ENCODE measurements at regions not wholly inside any gene's neighbourhood (a gene's known extent, or its start where the extent isn't known, plus 50 kb on each side); places are given as distances from the start of the nearest gene placed in this dataset.

DNA sequence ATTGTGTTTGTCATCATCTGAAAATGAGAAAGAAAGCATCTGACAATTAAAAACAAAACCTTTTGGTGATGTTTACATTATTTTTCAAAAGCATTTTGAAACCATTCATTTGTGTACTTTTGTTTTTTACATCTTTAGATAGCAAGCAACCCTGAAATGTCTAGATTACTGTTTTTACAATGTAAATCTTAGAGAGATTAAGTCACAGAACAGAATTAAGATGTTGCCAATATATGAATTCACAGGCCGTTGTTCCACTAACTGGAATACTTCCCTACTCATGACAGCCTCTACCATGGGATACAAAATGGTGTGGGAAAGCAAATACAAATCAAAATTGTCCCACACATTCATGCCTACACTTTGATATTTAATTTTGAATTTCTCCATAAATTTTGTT lies 480.0 kb upstream of the ZEB2 start:
- Mint-ChIP-seq H3K4me3 (ENCODE audit: unreplicated experiment) (no peak overlapping the region), H3K9me3 (ENCODE audit: low read depth) (no peaks in the 10 kb centered on the region), H3K27me3 (ENCODE audit: low read depth) (no peaks in the 10 kb centered on the region), H3K4me1 (ENCODE audit: low read depth) (peaks cover 40% of the 10 kb centered on the region), H3K36me3 (ENCODE audit: low read depth) (no peaks in the 10 kb centered on the region), H3K27ac (ENCODE audit: unreplicated experiment) (no peak overlapping the region)
- TF ChIP-seq, protein P1, sequence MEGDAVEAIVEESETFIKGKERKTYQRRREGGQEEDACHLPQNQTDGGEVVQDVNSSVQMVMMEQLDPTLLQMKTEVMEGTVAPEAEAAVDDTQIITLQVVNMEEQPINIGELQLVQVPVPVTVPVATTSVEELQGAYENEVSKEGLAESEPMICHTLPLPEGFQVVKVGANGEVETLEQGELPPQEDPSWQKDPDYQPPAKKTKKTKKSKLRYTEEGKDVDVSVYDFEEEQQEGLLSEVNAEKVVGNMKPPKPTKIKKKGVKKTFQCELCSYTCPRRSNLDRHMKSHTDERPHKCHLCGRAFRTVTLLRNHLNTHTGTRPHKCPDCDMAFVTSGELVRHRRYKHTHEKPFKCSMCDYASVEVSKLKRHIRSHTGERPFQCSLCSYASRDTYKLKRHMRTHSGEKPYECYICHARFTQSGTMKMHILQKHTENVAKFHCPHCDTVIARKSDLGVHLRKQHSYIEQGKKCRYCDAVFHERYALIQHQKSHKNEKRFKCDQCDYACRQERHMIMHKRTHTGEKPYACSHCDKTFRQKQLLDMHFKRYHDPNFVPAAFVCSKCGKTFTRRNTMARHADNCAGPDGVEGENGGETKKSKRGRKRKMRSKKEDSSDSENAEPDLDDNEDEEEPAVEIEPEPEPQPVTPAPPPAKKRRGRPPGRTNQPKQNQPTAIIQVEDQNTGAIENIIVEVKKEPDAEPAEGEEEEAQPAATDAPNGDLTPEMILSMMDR (IDR thresholded peaks at IDR 0.05): no peak
- DNase-seq (ENCODE audit: low spot score): no peak

DNA sequence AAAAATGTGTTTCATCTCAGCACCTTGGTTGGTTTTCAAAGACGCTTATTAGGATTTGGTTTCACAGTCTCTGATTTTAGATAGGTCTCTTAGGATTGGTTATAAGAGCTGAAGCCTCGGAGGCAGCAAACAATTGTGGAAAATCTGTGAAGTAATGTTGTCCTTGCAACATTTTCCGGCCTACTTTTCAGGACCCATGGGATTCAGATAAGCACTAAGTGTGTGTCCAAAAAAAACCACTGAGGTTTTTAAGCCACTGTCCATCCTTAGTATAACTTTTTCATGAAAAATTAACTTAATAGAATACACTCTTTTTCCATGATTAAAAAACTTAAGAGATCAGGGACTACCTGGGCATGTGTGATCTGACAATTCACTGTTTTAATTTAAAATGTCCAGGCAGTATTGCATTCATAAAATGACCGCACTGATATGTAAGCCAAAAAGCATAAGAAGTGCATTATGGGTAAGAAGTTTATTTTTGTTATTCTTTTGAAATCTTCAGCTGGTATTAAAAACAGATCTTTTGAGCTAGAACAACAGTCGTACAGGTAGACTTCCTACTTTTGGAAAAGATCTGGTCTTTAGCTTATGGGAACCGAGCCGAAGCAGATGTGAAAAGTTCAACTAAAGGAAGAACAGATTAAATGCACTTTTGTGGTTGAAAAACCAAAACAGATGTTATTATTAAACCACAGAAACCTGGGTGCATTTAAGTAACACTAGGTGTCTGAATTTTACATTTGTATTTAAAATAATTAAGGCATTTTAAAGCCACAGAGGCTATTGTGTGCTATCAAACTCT lies 479.4 kb upstream of the ZEB2 start:
- no peaks in the 10 kb centered on the region for H3K9me3 Mint-ChIP-seq (ENCODE audit: low read depth)
- H3K36me3 Mint-ChIP-seq (ENCODE audit: low read depth): no peaks in the 10 kb centered on the region
- no peaks in the 10 kb centered on the region for H3K27me3 Mint-ChIP-seq (ENCODE audit: low read depth)
- TF ChIP-seq, protein P1 (IDR thresholded peaks at IDR 0.05): no peak
- no peak overlapping the region for H3K27ac Mint-ChIP-seq (ENCODE audit: unreplicated experiment)
- no peak for DNase-seq (ENCODE audit: low spot score)
- H3K4me3 Mint-ChIP-seq (ENCODE audit: unreplicated experiment): no peak overlapping the region
- peaks cover 40% of the 10 kb centered on the region for H3K4me1 Mint-ChIP-seq (ENCODE audit: low read depth)

DNA sequence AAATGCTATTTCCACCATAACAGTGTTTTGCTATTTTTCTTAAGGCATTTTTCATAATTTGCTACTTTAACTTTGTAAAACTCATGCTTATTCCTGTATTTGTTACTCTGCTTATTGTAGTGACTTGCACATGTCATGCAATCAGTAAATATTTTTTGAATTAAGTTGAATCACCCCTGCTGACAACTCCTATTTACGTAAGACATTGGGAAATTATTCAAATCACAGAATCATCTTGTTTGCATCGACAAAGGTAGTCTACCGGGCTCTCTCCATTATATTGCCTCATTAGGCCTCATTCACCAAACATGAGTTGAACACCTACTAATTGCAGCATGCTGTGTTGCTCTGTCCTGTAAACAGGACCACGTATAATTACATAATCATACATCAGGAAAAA lies 478.5 kb upstream of the ZEB2 start:
- Mint-ChIP-seq H3K4me1 (ENCODE audit: low read depth) (peaks cover 40% of the 10 kb centered on the region), H3K36me3 (ENCODE audit: low read depth) (no peaks in the 10 kb centered on the region), H3K27ac (ENCODE audit: unreplicated experiment) (peak overlapping the region; percentile 57), H3K9me3 (ENCODE audit: low read depth) (no peaks in the 10 kb centered on the region), H3K27me3 (ENCODE audit: low read depth) (no peaks in the 10 kb centered on the region), H3K4me3 (ENCODE audit: unreplicated experiment) (no peak overlapping the region)
- DNase-seq (ENCODE audit: low spot score): no peak
- TF ChIP-seq, protein P1 (IDR thresholded peaks at IDR 0.05): no peak

DNA sequence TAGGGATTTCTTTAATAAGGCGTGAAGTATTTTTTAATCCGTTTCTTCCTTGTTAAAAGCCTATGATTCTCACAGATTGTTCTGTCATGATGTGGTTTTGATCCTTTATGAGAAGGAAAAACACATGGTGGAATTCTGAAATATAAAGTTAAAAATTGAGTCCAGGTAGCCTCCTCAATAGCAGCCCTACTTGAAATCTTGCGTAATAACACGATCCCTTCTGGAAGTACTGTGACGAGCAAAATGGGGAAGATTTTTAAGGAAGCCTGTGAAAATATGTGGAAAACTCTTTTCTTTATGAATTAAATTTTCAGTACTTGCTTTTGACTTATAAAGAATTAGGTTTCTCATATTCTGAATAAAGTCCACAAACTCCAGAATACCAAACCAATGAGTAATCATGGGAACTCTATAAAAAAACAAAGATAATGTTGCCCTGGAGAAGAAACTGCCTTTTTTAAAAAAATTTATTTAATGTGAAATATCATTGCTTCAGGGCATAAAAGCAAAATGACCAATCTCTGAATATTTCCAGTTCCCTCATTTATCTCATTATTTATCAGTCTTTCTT lies 476.4 kb upstream of the ZEB2 start:
- TF ChIP-seq, protein P1 (IDR thresholded peaks at IDR 0.05): no peak
- H3K4me1 Mint-ChIP-seq (ENCODE audit: low read depth): peaks cover 40% of the 10 kb centered on the region
- no peak for DNase-seq (ENCODE audit: low spot score)
- H3K36me3 Mint-ChIP-seq (ENCODE audit: low read depth): no peaks in the 10 kb centered on the region
- peak overlapping the region; percentile 84 for H3K27ac Mint-ChIP-seq (ENCODE audit: unreplicated experiment)
- H3K27me3 Mint-ChIP-seq (ENCODE audit: low read depth): no peaks in the 10 kb centered on the region
- peak overlapping the region; percentile 53 for H3K4me3 Mint-ChIP-seq (ENCODE audit: unreplicated experiment)
- H3K9me3 Mint-ChIP-seq (ENCODE audit: low read depth): no peaks in the 10 kb centered on the region

DNA sequence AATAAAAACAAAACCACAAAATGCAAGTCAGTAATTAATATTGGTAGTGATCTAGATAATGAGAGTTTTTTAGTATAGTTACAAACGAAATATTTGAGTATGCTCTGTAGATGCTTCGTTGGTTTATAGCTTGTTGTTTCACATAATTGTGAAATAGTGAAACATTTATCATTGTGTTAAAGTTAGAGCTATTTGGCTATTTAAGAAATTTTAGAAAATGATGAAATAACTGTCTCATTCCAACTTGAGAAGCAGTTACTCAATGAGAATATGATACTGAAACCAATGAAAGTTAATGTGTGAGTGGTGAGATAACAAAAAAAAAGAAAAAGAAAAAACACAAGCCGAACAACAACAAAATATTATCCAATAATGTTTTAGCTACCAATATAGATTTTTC lies 475.6 kb upstream of the ZEB2 start:
- Mint-ChIP-seq H3K4me3 (ENCODE audit: unreplicated experiment) (no peak overlapping the region), H3K9me3 (ENCODE audit: low read depth) (no peaks in the 10 kb centered on the region), H3K27ac (ENCODE audit: unreplicated experiment) (peak overlapping the region; percentile 84), H3K36me3 (ENCODE audit: low read depth) (no peaks in the 10 kb centered on the region), H3K4me1 (ENCODE audit: low read depth) (peaks cover 40% of the 10 kb centered on the region), H3K27me3 (ENCODE audit: low read depth) (no peaks in the 10 kb centered on the region)
- TF ChIP-seq, protein P1 (IDR thresholded peaks at IDR 0.05): no peak
- no peak for DNase-seq (ENCODE audit: low spot score)
